ENCODE measurements at regions not wholly inside any gene's neighbourhood (a gene's known extent, or its start where the extent isn't known, plus 50 kb on each side); places are given as distances from the start of the nearest gene placed in this dataset.

GRCh38 chr6:140289186-140289585 lies 914.7 kb upstream of the CITED2 start:
- Mint-ChIP-seq H3K27me3 (ENCODE audit: unreplicated experiment) (no peaks in the 10 kb centered on the region), H3K4me1 (ENCODE audit: unreplicated experiment) (peaks cover 17% of the 10 kb centered on the region), H3K36me3 (ENCODE audit: unreplicated experiment) (peaks cover 7% of the 10 kb centered on the region), H3K9me3 (ENCODE audit: unreplicated experiment) (peaks cover 13% of the 10 kb centered on the region), H3K27ac (ENCODE audit: unreplicated experiment) (no peak overlapping the region), H3K4me3 (ENCODE audit: unreplicated experiment) (no peak overlapping the region)
- TF ChIP-seq CTCF (IDR thresholded peaks at IDR 0.05) = no peak
- DNase-seq (ENCODE audit: extremely low spot score, unreplicated experiment) = no peak

GRCh38 chr6:140285998-140286690 lies 911.7 kb upstream of the CITED2 start:
- no peak for TF ChIP-seq CTCF (IDR thresholded peaks at IDR 0.05)
- H3K4me3 Mint-ChIP-seq (ENCODE audit: unreplicated experiment) = no peak overlapping the region
- H3K27ac Mint-ChIP-seq (ENCODE audit: unreplicated experiment) = no peak overlapping the region
- peaks cover 2% of the 10 kb centered on the region for H3K9me3 Mint-ChIP-seq (ENCODE audit: unreplicated experiment)
- peaks cover 17% of the 10 kb centered on the region for H3K4me1 Mint-ChIP-seq (ENCODE audit: unreplicated experiment)
- no peaks in the 10 kb centered on the region for H3K27me3 Mint-ChIP-seq (ENCODE audit: unreplicated experiment)
- no peaks in the 10 kb centered on the region for H3K36me3 Mint-ChIP-seq (ENCODE audit: unreplicated experiment)
- no peak for DNase-seq (ENCODE audit: extremely low spot score, unreplicated experiment)

GRCh38 chr6:140285471-140285870 lies 911.0 kb upstream of the CITED2 start:
- Mint-ChIP-seq H3K4me3 (ENCODE audit: unreplicated experiment) (no peak overlapping the region), H3K4me1 (ENCODE audit: unreplicated experiment) (peaks cover 17% of the 10 kb centered on the region), H3K27me3 (ENCODE audit: unreplicated experiment) (no peaks in the 10 kb centered on the region), H3K27ac (ENCODE audit: unreplicated experiment) (peak overlapping the region; percentile 27), H3K9me3 (ENCODE audit: unreplicated experiment) (no peaks in the 10 kb centered on the region), H3K36me3 (ENCODE audit: unreplicated experiment) (no peaks in the 10 kb centered on the region)
- DNase-seq (ENCODE audit: extremely low spot score, unreplicated experiment) = no peak
- no peak for TF ChIP-seq CTCF (IDR thresholded peaks at IDR 0.05)

- H3K27ac Mint-ChIP-seq (ENCODE audit: unreplicated experiment) = no peak overlapping the region
- no peak for TF ChIP-seq CTCF (IDR thresholded peaks at IDR 0.05)
- no peaks in the 10 kb centered on the region for H3K36me3 Mint-ChIP-seq (ENCODE audit: unreplicated experiment)
- H3K4me3 Mint-ChIP-seq (ENCODE audit: unreplicated experiment) = no peak overlapping the region
- no peak for DNase-seq (ENCODE audit: extremely low spot score, unreplicated experiment)
- H3K27me3 Mint-ChIP-seq (ENCODE audit: unreplicated experiment) = no peaks in the 10 kb centered on the region
- no peaks in the 10 kb centered on the region for H3K9me3 Mint-ChIP-seq (ENCODE audit: unreplicated experiment)
- H3K4me1 Mint-ChIP-seq (ENCODE audit: unreplicated experiment) = peaks cover 17% of the 10 kb centered on the region
Measured at GRCh38 chr6:140284871-140285270, 910.4 kb upstream of the CITED2 start.

GRCh38 chr6:140283197-140283596 lies 908.7 kb upstream of the CITED2 start:
- no peak for DNase-seq (ENCODE audit: extremely low spot score, unreplicated experiment)
- no peaks in the 10 kb centered on the region for H3K27me3 Mint-ChIP-seq (ENCODE audit: unreplicated experiment)
- TF ChIP-seq CTCF (IDR thresholded peaks at IDR 0.05) = no peak
- no peaks in the 10 kb centered on the region for H3K9me3 Mint-ChIP-seq (ENCODE audit: unreplicated experiment)
- H3K27ac Mint-ChIP-seq (ENCODE audit: unreplicated experiment) = no peak overlapping the region
- no peaks in the 10 kb centered on the region for H3K36me3 Mint-ChIP-seq (ENCODE audit: unreplicated experiment)
- H3K4me3 Mint-ChIP-seq (ENCODE audit: unreplicated experiment) = no peak overlapping the region
- H3K4me1 Mint-ChIP-seq (ENCODE audit: unreplicated experiment) = peaks cover 17% of the 10 kb centered on the region

All from osteocyte (in vitro differentiated cells).